A549 (cell line): ENCODE measurements at regions not wholly inside any gene's neighbourhood (a gene's known extent, or its start where the extent isn't known, plus 50 kb on each side); places are given as distances from the start of the nearest gene placed in this dataset.
"Not testable (repeated sequence)": the region's sequence is repeated elsewhere in the genome, so short reads cannot be mapped to it uniquely, and the experiment has no call there.

ENCODE experiments used
- ATAC-seq, 2 experiments: fragments of 200-7000 bp in 1 of 2; fragments of >200 bp in 1 of 2; cut with Nextera tagmentation in 1 of 2; cut with Tn5 transposase in 1 of 2; 3 replicates each; pipeline versions ENCODE4 v1.8.0 to v1.9.1; 2018 to 2020; ENCODE audit warnings: mild to moderate bottlenecking in 1 of 2, moderate library complexity in 1 of 2
- CTCF ChIA-PET: fragments of 300-600 bp; sonication (Branson Sonifier 250); formaldehyde crosslinking; extraction: SDS; loops from one replicate; lab custom pipeline; 2021; ENCODE audit warnings: antibody characterized with exemption, inconsistent platforms; lab: Yijun Ruan, JAX
- POLR2A ChIA-PET: fragments of 350-600 bp; formaldehyde crosslinking; extraction: SDS; loops from one replicate; lab custom pipeline; 2021; ENCODE audit warnings: antibody characterized with exemption, inconsistent platforms; lab: Yijun Ruan, JAX
- DNase-seq, 2 experiments: peaks; one replicate each; pipeline versions ENCODE4 v3.0.0 to v3.0.0-alpha.2; 2011 to 2016; ENCODE audit warnings: low read depth in 1 of 2, low spot score in 1 of 2
- FAIRE-seq: peaks from 2 replicates; lab custom pipeline; 2011; peaks lifted over from hg19 to GRCh38; lab: Jason Lieb, UNC
- H3K27ac ChIP-seq, 2 experiments: fragments of >200 bp; sonication (Bioruptor Twin); formaldehyde crosslinking; 3 replicates each; pipeline ENCODE4 v1.5.1; 2016 to 2017
- H3K4me1 ChIP-seq: fragments of >200 bp; sonication (Bioruptor Twin); formaldehyde crosslinking; 3 replicates; pipeline ENCODE4 v1.6.1; 2016
- H3K4me2 ChIP-seq: fragments of >200 bp; sonication (Bioruptor Twin); formaldehyde crosslinking; 3 replicates; pipeline ENCODE4 v1.6.1; 2016
- H3K4me3 ChIP-seq: fragments of >200 bp; sonication (Bioruptor Twin); formaldehyde crosslinking; 3 replicates; pipeline ENCODE4 v1.5.1; 2016
- H3K9me3 ChIP-seq: fragments of >200 bp; sonication (Bioruptor Twin); formaldehyde crosslinking; 3 replicates; pipeline ENCODE4 v1.6.1; 2016
- CHD2 ChIP-seq: fragments of 150-350 bp; IDR thresholded peaks from 2 replicates; pipeline ENCODE4 v1.6.1; 2014; ENCODE audit warnings: low read length; ENCODE audit not compliant: partially characterized antibody
- CHD4 ChIP-seq: fragments of 200-600 bp; sonication (generic); IDR thresholded peaks from 2 replicates; pipeline ENCODE4 v1.6.1; 2016; ENCODE audit warnings: antibody characterized with exemption, mild to moderate bottlenecking, borderline replicate concordance
- EHF ChIP-seq: fragments of 250-450 bp; sonication (Bioruptor Pico); IDR thresholded peaks from 2 replicates; pipeline ENCODE4 v1.5.0; 2020; ENCODE audit warnings: mild to moderate bottlenecking
- EHMT2 ChIP-seq: fragments of 200-600 bp; sonication (generic); IDR thresholded peaks from 2 replicates; pipeline ENCODE4 v1.6.1; 2016; ENCODE audit warnings: antibody characterized with exemption, low read depth, mild to moderate bottlenecking, moderate library complexity
- EP300 ChIP-seq, 2 experiments: fragments of >200 bp; sonication (Bioruptor Twin); formaldehyde crosslinking; IDR thresholded peaks; 2 replicates in 1 of 2; 3 replicates in 1 of 2; pipeline ENCODE4 v1.6.1; 2016 to 2017
- ESRRA ChIP-seq: fragments of 150-350 bp; IDR thresholded peaks from 2 replicates; pipeline ENCODE4 v1.6.1; 2014; ENCODE audit warnings: mild to moderate bottlenecking, low read length, borderline replicate concordance
- GATA3 ChIP-seq: IDR thresholded peaks from 2 replicates; pipeline ENCODE4 v1.6.1; 2012; ENCODE audit warnings: borderline replicate concordance
- HES2 ChIP-seq: fragments of >200 bp; sonication (Bioruptor Twin); formaldehyde crosslinking; IDR thresholded peaks from 2 replicates; pipeline ENCODE4 v1.6.1; 2016
- HEYL ChIP-seq: fragments of 250-450 bp; sonication (Bioruptor Pico); IDR thresholded peaks from 2 replicates; pipeline ENCODE4 v1.8.0; 2021; ENCODE audit warnings: mild to moderate bottlenecking, moderate library complexity
- HMGXB4 ChIP-seq: fragments of 250-450 bp; sonication (Bioruptor Pico); IDR thresholded peaks from 2 replicates; pipeline ENCODE4 v1.5.0; 2021; ENCODE audit warnings: mild to moderate bottlenecking, moderate library complexity, borderline replicate concordance
- HOXA7 ChIP-seq: fragments of 250-450 bp; sonication (Bioruptor Pico); IDR thresholded peaks from 2 replicates; pipeline ENCODE4 v1.5.0; 2020; ENCODE audit warnings: mild to moderate bottlenecking, moderate library complexity
- HOXB13 ChIP-seq: fragments of 250-450 bp; sonication (Bioruptor Pico); IDR thresholded peaks from 2 replicates; pipeline ENCODE4 v1.5.0; 2020; ENCODE audit warnings: low read depth, mild to moderate bottlenecking, moderate library complexity
- KDM1A ChIP-seq: fragments of 200-600 bp; sonication (generic); IDR thresholded peaks from 2 replicates; pipeline ENCODE4 v1.6.1; 2016; ENCODE audit warnings: low read depth, mild to moderate bottlenecking
- MAZ ChIP-seq: fragments of 150-350 bp; IDR thresholded peaks from 2 replicates; pipeline ENCODE4 v1.6.1; 2014; ENCODE audit warnings: antibody characterized with exemption, low read depth, low read length, borderline replicate concordance
- NFE2L2 ChIP-seq: fragments of 150-350 bp; conservative IDR thresholded peaks from 2 replicates; pipeline ENCODE4 v1.6.1; 2014; ENCODE audit warnings: low read length
- NPAS2 ChIP-seq: fragments of 250-450 bp; sonication (Bioruptor Pico); IDR thresholded peaks from 2 replicates; pipeline ENCODE4 v1.8.0; 2022; ENCODE audit warnings: mild to moderate bottlenecking, moderate library complexity, borderline replicate concordance
- RAD21 ChIP-seq, 2 experiments: fragments of >200 bp in 1 of 2; sonication (Bioruptor Twin) in 1 of 2; formaldehyde crosslinking in 1 of 2; IDR thresholded peaks in 1 of 2; conservative IDR thresholded peaks in 1 of 2; 2 replicates in 1 of 2; 3 replicates in 1 of 2; pipeline ENCODE4 v1.6.1; 2012 to 2018; ENCODE audit warnings: inconsistent platforms in 1 of 2
- REST ChIP-seq: fragments of 200-600 bp; sonication (generic); IDR thresholded peaks from 2 replicates; pipeline ENCODE4 v1.6.1; 2016; ENCODE audit warnings: antibody characterized with exemption, mild to moderate bottlenecking, moderate library complexity
- RFX5 ChIP-seq: fragments of 450-650 bp; IDR thresholded peaks from 2 replicates; pipeline ENCODE4 v1.7.1; 2014; ENCODE audit warnings: antibody characterized with exemption, mild to moderate bottlenecking, moderate library complexity
- SREBF2 ChIP-seq: fragments of 450-650 bp; IDR thresholded peaks from 2 replicates; pipeline ENCODE4 v1.6.1; 2014; ENCODE audit warnings: mild to moderate bottlenecking, moderate library complexity
- USF2 ChIP-seq: fragments of 450-650 bp; IDR thresholded peaks from 2 replicates; pipeline ENCODE4 v1.6.1; 2014; ENCODE audit warnings: antibody characterized with exemption
- ZNF302 ChIP-seq: fragments of 250-450 bp; sonication (Bioruptor Pico); IDR thresholded peaks from 2 replicates; pipeline ENCODE4 v1.9.0; 2021; ENCODE audit warnings: inconsistent platforms, mild to moderate bottlenecking, moderate library complexity
- WGBS: methylation state at CpG from one replicate; pipeline ENCODE4 v1.1.6; 2017; ENCODE audit errors: missing lambda C conversion rate; 5-methylcytosine and 5-hydroxymethylcytosine counted together

GRCh38 chr9:87206064-87206661 lies 258.9 kb upstream of the GAS1 start (continued):
- no peak for TF ChIP-seq EP300 (IDR thresholded peaks at IDR 0.05)
- no peak for TF ChIP-seq CHD4
- no peak for TF ChIP-seq CHD2
- no peak for TF ChIP-seq NFE2L2
- TF ChIP-seq SREBF2, result no peak
- TF ChIP-seq HMGXB4 (CRISPR knock-in tag), result no peak
- no peak for TF ChIP-seq HOXB13 (CRISPR knock-in tag)

GRCh38 chr9:87210658-87211057 lies 263.4 kb upstream of the GAS1 start:
- 43% methylated on average over 3 of the region's 3 CpGs for WGBS
- not testable (repeated sequence) for FAIRE-seq

GRCh38 chr9:87211669-87212068 lies 264.4 kb upstream of the GAS1 start:
- POLR2A ChIA-PET, result no interaction called here
- FAIRE-seq, result no peak

More at GRCh38 chr9:87210658-87211057, 263.4 kb upstream of the GAS1 start:
- H3K9me3 ChIP-seq, POLR2A ChIA-PET, H3K4me3 ChIP-seq, H3K27ac ChIP-seq, CTCF ChIA-PET, DNase-seq, H3K4me1 ChIP-seq, ATAC-seq, H3K4me2 ChIP-seq: not testable (repeated sequence)

More at GRCh38 chr9:87211669-87212068, 264.4 kb upstream of the GAS1 start:
- ATAC-seq, result no peak
- Histone ChIP-seq H3K27ac (no peak overlapping the region), H3K9me3 (no peaks in the 10 kb centered on the region), H3K4me3 (no peak overlapping the region), H3K4me1 (no peaks in the 10 kb centered on the region), H3K4me2 (no peak overlapping the region)
- WGBS, result 62% methylated on average over 2 of the region's 2 CpGs
- CTCF ChIA-PET, result no interaction called here
- DNase-seq, result no peak
- TF ChIP-seq RAD21 (conservative IDR thresholded peaks at IDR 0.05 in 1 of 2, IDR thresholded peaks at IDR 0.05 in 1 of 2), result no peak
- no peak for TF ChIP-seq GATA3
- TF ChIP-seq REST, result no peak
- no peak for TF ChIP-seq USF2
- no peak for TF ChIP-seq EHF (CRISPR knock-in tag)
- no peak for TF ChIP-seq HEYL (CRISPR knock-in tag)
- no peak for TF ChIP-seq MAZ
- TF ChIP-seq HOXA7, result no peak
- TF ChIP-seq EHMT2, result no peak
- no peak for TF ChIP-seq KDM1A
- TF ChIP-seq NPAS2 (CRISPR knock-in tag), result no peak
- TF ChIP-seq RFX5, result no peak
- no peak for TF ChIP-seq ESRRA
- TF ChIP-seq HES2, result no peak
- no peak for TF ChIP-seq ZNF302 (CRISPR knock-in tag)
